ENCODE measurements at regions not wholly inside any gene's neighbourhood (a gene's known extent, or its start where the extent isn't known, plus 50 kb on each side); places are given as distances from the start of the nearest gene placed in this dataset.

- H3K4me1 ChIP-seq (replicated peaks in 1 of 4; ENCODE audit: control insufficient read depth in 3 of 4, insufficient read depth in 4 of 4, low read length in 3 of 4): no peaks in the 10 kb centered on the region
- no peak for FAIRE-seq
- no peak overlapping the region for H4K8ac ChIP-seq (ENCODE audit: extremely low read depth, insufficient read depth, low read length)
- H4K91ac ChIP-seq (replicated peaks; ENCODE audit: insufficient read length, low read length): no peak overlapping the region
- H3K23me2 ChIP-seq (ENCODE audit: low read depth, low read length): no peaks in the 10 kb centered on the region; the same call in 1 of the 2 replicates
- no peak overlapping the region for H2BK12ac ChIP-seq (ENCODE audit: low read depth, low read length)
- H3K18ac ChIP-seq (ENCODE audit: extremely low read depth, low read length): no peak overlapping the region
- no peak overlapping the region for H2BK15ac ChIP-seq (ENCODE audit: low read length)
- no peaks in the 10 kb centered on the region for H4K20me1 ChIP-seq (replicated peaks in 1 of 2; ENCODE audit: control insufficient read depth in 1 of 2, insufficient read depth in 2 of 2, low read length in 2 of 2)
- H2BK5ac ChIP-seq (ENCODE audit: low read depth, low read length): no peak overlapping the region
- no peak overlapping the region for H3K23ac ChIP-seq (ENCODE audit: insufficient read length)
- no peak overlapping the region for H2BK20ac ChIP-seq (ENCODE audit: low read length)
- H3K4me2 ChIP-seq (ENCODE audit: insufficient read depth in 1 of 2, low read depth in 2 of 2, low read length in 2 of 2): no peak overlapping the region
- H3K9me3 ChIP-seq (ENCODE audit: insufficient read depth in 2 of 2, low read depth in 1 of 2, low read length in 1 of 2): no peaks in the 10 kb centered on the region
- H3K9ac ChIP-seq (replicated peaks in 1 of 4; ENCODE audit: extremely low read depth in 1 of 4, low read depth in 3 of 4, low read length in 3 of 4): no peak overlapping the region
- ChIA-PET POLR2A (ENCODE audit: partially characterized antibody) (no interaction called here), CTCF (ENCODE audit: partially characterized antibody) (interaction anchor here (0.6 to 0.7 kb wide), 2 partner anchors 477 to 772 kb away, joined by 3 read pairs; no protein-coding TSS in a partner anchor)
- no peak overlapping the region for H3K56ac ChIP-seq (replicated peaks; ENCODE audit: insufficient read length, low read depth, low read length)
- H3K79me1 ChIP-seq (ENCODE audit: low read depth, low read length): no peaks in the 10 kb centered on the region
- no peak overlapping the region for H3K27ac ChIP-seq (ENCODE audit: low read depth, low read length)
- no peaks in the 10 kb centered on the region for H3K36me3 ChIP-seq (ENCODE audit: control insufficient read depth in 2 of 4, insufficient read depth in 4 of 4, low read length in 3 of 4)
- H3K27me3 ChIP-seq (replicated peaks in 1 of 4; ENCODE audit: control insufficient read depth in 3 of 4, extremely low read depth in 1 of 4, insufficient read depth in 3 of 4, low read length in 3 of 4): no peaks in the 10 kb centered on the region
- no peak for DNase-seq (ENCODE audit: low read depth in 1 of 2, low spot score in 2 of 2)
- no peak overlapping the region for H3K4me3 ChIP-seq (ENCODE audit: extremely low read depth in 1 of 4, insufficient read depth in 2 of 4, low read depth in 3 of 4, low read length in 4 of 4)
- no peak overlapping the region for H4K5ac ChIP-seq (ENCODE audit: insufficient read length, low read depth, low read length)
- TF ChIP-seq TEAD4 (IDR thresholded peaks at IDR 0.05; ENCODE audit: low read depth, low read length): no peak
- TF ChIP-seq USF2 (IDR thresholded peaks at IDR 0.05; ENCODE audit: low read length): no peak
- no peak for TF ChIP-seq HDAC2 (IDR thresholded peaks at IDR 0.05; ENCODE audit: borderline replicate concordance in 1 of 2, low read depth in 2 of 2, low read length in 2 of 2)
- TF ChIP-seq SIRT6 (IDR thresholded peaks at IDR 0.05; ENCODE audit: low read length): no peak
- no peak for TF ChIP-seq CTBP2 (IDR thresholded peaks at IDR 0.05; ENCODE audit: borderline replicate concordance, insufficient read depth, insufficient read length, low read length)
- no peak for TF ChIP-seq JUN (IDR thresholded peaks at IDR 0.05; ENCODE audit: low read depth, low read length)
- no peak for TF ChIP-seq TAF1 (IDR thresholded peaks at IDR 0.05; ENCODE audit: low read depth, low read length)
- TF ChIP-seq NANOG (IDR thresholded peaks at IDR 0.05; ENCODE audit: insufficient read depth, low read depth, low read length, poor library complexity, severe bottlenecking): no peak
- no peak for TF ChIP-seq RFX5 (IDR thresholded peaks at IDR 0.05; ENCODE audit: borderline replicate concordance, low read depth, low read length)
- H3K79me2 ChIP-seq (ENCODE audit: control insufficient read depth in 1 of 2, insufficient read depth in 2 of 2, low read length in 2 of 2): no peaks in the 10 kb centered on the region
- WGBS, 2 experiments (ENCODE audit: extremely low coverage in 1 of 2, insufficient coverage in 1 of 2, insufficient read length in 1 of 2, insufficient replicate concordance in 2 of 2, low coverage in 1 of 2, low lambda C conversion rate in 2 of 2, missing lambda C conversion rate in 1 of 2): 95% methylated on average over 3 of the region's 3 CpGs; no CpG with 5 or more reads in 1 of the 2 experiments
- no peak overlapping the region for H2AK5ac ChIP-seq (ENCODE audit: low read depth, low read length)
- H3K4ac ChIP-seq (replicated peaks; ENCODE audit: insufficient read length, low read depth, low read length): no peak overlapping the region
- no peak overlapping the region for H2AFZ ChIP-seq (ENCODE audit: low read length)
- H2BK120ac ChIP-seq (replicated peaks; ENCODE audit: low read depth, low read length): no peak overlapping the region
- H3K14ac ChIP-seq (ENCODE audit: insufficient read length): no peak overlapping the region
Observed at GRCh38 chr2:58677748-58678147, 436.6 kb upstream of the FANCL start.
